NCI-H2196 (cell line): ENCODE measurements at regions not wholly inside any gene's neighbourhood (a gene's known extent, or its start where the extent isn't known, plus 50 kb on each side); places are given as distances from the start of the nearest gene placed in this dataset.

Experiments
- DNase-seq: peaks from one replicate; lab custom pipeline; 2025; ENCODE audit not compliant: unreplicated experiment; lab: John Stamatoyannopoulos, UW

GRCh38 chr20:60410618-60411264 is 452.5 kb downstream of the CDH26 start:
- DNase-seq: no peak

GRCh38 chr20:60411813-60412212 is 453.6 kb downstream of the CDH26 start:
- no peak for DNase-seq

- DNase-seq: no peak
Observed at GRCh38 chr20:60420676-60421229, 462.5 kb downstream of the CDH26 start.

GRCh38 chr20:60422848-60423247 is 464.6 kb downstream of the CDH26 start:
- no peak for DNase-seq

- peak; percentile 7 for DNase-seq
Observed at GRCh38 chr20:60424267-60424902, 466.2 kb downstream of the CDH26 start.

- DNase-seq: no peak
Observed at GRCh38 chr20:60427516-60427915, 469.3 kb downstream of the CDH26 start.

- no peak for DNase-seq
Observed at GRCh38 chr20:60428651-60429050, 470.4 kb downstream of the CDH26 start.

- no peak for DNase-seq
Observed at GRCh38 chr20:60430516-60431001, 472.3 kb downstream of the CDH26 start.

- DNase-seq: no peak
Observed at GRCh38 chr20:60431349-60431748, 473.1 kb downstream of the CDH26 start.

GRCh38 chr20:60437418-60437817 is 479.2 kb downstream of the CDH26 start:
- DNase-seq: no peak

GRCh38 chr20:60446267-60447111 is 488.3 kb downstream of the CDH26 start:
- DNase-seq: no peak

- DNase-seq: no peak
Observed at GRCh38 chr20:60447703-60448102, 489.5 kb downstream of the CDH26 start.

- DNase-seq: no peak
Observed at GRCh38 chr20:60453388-60454246, 495.4 kb downstream of the CDH26 start.

GRCh38 chr20:60454491-60454890 is 496.3 kb downstream of the CDH26 start:
- DNase-seq: no peak

- DNase-seq: no peak
Observed at GRCh38 chr20:60455272-60455671, 497.0 kb downstream of the CDH26 start.

- no peak for DNase-seq
Observed at GRCh38 chr20:60459212-60459611, 501.0 kb downstream of the CDH26 start.

- DNase-seq: no peak
Observed at GRCh38 chr20:60461993-60462392, 503.8 kb downstream of the CDH26 start.

GRCh38 chr20:60463798-60464197 is 505.6 kb downstream of the CDH26 start:
- DNase-seq: no peak

GRCh38 chr20:60465439-60465838 is 507.2 kb downstream of the CDH26 start:
- no peak for DNase-seq

- DNase-seq: no peak
Observed at GRCh38 chr20:60465993-60466686, 507.9 kb downstream of the CDH26 start.
